Activated CD8-positive, alpha-beta memory T cell treated with anti-CD3 and anti-CD28 coated beads, Interleukin-2, amount 10 ng/mL, durations not matched to agents 7 days and 5 days (primary cell): ENCODE measurements at regions not wholly inside any gene's neighbourhood (a gene's known extent, or its start where the extent isn't known, plus 50 kb on each side); places are given as distances from the start of the nearest gene placed in this dataset.
"Not testable (repeated sequence)": the region's sequence is repeated elsewhere in the genome, so short reads cannot be mapped to it uniquely, and the experiment has no call there.

ENCODE experiments used
- ATAC-seq: fragments of 150-1000 bp; cut with Tn5 transposase; one replicate; pipeline ENCODE4 v1.10.0; 2021; ENCODE audit warnings: moderate library complexity
- CTCF ChIA-PET: fragments of 350-600 bp; sonication (Branson Sonifier 250); formaldehyde crosslinking; loops from one replicate; lab custom pipeline; 2021; ENCODE audit warnings: antibody characterized with exemption; lab: Charles Lee
- DNase-seq: peaks from one replicate; pipeline ENCODE4 v3.0.0-alpha.2; 2020
- H3K27ac Mint-ChIP-seq: one replicate; pipeline ENCODE4 v1.8.0; 2021; ENCODE audit warnings: mild to moderate bottlenecking, mixed read lengths
- H3K27me3 Mint-ChIP-seq: one replicate; pipeline ENCODE4 v1.8.0; 2021; ENCODE audit warnings: mixed read lengths
- H3K36me3 Mint-ChIP-seq: one replicate; pipeline ENCODE4 v1.8.0; 2021; ENCODE audit warnings: mild to moderate bottlenecking, mixed read lengths
- H3K4me1 Mint-ChIP-seq: one replicate; pipeline ENCODE4 v1.8.0; 2021; ENCODE audit warnings: mixed read lengths
- H3K4me3 Mint-ChIP-seq: one replicate; pipeline ENCODE4 v1.8.0; 2021; ENCODE audit warnings: mild to moderate bottlenecking, moderate library complexity, mixed read lengths
- H3K9me3 Mint-ChIP-seq: one replicate; pipeline ENCODE4 v1.8.0; 2022; ENCODE audit warnings: low read depth, mixed read lengths

DNA sequence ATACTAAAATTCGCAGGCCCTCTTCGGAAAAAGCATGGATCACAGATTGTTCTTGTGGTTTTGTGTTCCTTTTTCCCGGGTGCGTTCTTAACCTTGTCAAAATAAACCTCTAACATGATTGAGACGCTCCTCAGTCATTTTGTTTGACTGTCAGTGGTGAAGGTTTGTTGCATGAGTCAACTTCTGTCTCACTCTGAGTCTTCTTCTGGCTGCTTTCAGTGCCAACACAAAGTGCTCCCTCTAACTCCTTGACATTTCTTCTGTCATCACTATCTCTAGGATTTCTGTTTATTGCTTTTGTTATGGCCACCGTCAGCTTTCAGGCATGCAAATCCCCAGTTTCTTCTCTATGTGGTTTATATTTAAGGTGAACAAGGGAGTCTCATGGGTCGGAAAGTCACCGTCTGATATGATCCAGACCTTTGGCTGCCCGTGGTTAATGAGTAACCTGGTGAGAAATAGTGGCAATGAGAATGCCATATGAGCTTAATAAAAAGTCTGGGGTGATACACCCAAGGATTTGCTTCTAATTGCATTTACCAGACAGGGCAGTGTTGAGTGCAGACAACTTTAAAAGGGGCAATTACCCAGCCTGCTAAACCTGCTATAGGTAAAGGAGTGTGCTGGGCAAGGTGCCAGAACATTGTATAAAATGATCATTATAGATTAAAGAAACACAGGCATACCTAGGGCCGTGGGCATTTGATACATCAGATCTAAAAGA lies 248.9 kb upstream of the FAM240B start:
- H3K4me1 Mint-ChIP-seq, H3K36me3 Mint-ChIP-seq, CTCF ChIA-PET, H3K27me3 Mint-ChIP-seq, DNase-seq, H3K4me3 Mint-ChIP-seq, H3K27ac Mint-ChIP-seq, ATAC-seq, H3K9me3 Mint-ChIP-seq: not testable (repeated sequence)

DNA sequence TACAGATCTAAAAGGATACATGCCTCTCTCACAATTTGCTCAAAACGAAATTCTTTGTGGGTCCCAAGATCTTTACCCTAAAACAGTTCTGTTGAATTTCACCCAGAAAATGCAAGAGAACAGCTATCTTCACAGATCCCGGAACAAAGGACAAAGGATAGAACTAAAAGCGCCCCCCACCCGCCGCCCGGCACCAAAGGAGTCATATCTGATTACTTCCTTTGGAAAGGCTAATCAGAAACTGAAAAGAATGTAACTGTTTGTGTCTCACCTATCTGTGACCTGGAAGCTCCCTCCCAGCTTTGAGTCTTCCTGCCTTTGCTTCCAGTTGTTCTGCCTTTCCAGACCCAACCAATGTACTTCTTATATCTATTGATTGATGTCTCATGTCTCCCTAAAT lies 247.9 kb upstream of the FAM240B start:
- DNase-seq, CTCF ChIA-PET, H3K27ac Mint-ChIP-seq, ATAC-seq, H3K36me3 Mint-ChIP-seq, H3K9me3 Mint-ChIP-seq, H3K27me3 Mint-ChIP-seq, H3K4me1 Mint-ChIP-seq, H3K4me3 Mint-ChIP-seq: not testable (repeated sequence)

DNA sequence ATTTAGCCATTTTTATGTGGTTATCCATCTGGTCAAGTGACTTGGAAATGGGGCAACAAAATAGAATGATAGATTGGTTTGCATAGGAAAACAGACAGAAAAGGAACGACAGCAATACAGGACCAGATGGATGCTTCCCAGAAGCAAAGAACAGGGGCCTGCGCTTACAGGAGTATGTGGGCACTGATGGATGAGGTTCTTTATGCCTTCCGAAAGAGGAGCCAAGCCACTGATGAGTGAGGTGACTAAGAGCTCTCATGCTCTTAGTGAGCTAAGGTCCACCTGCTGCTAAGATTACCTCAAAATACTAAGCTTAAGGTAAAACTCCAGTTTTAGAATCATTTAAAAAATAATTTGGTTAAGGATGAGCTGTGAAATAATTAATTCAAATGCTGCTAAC lies 247.4 kb upstream of the FAM240B start:
- H3K4me3 Mint-ChIP-seq, ATAC-seq, H3K27ac Mint-ChIP-seq, H3K9me3 Mint-ChIP-seq, H3K4me1 Mint-ChIP-seq, H3K27me3 Mint-ChIP-seq, DNase-seq, CTCF ChIA-PET, H3K36me3 Mint-ChIP-seq: not testable (repeated sequence)

- ATAC-seq, DNase-seq, H3K4me1 Mint-ChIP-seq, H3K4me3 Mint-ChIP-seq, H3K27me3 Mint-ChIP-seq, CTCF ChIA-PET, H3K9me3 Mint-ChIP-seq, H3K36me3 Mint-ChIP-seq, H3K27ac Mint-ChIP-seq: not testable (repeated sequence)
Measured at GRCh38 chr9:38959812-38960211, 239.9 kb upstream of the FAM240B start.

DNA sequence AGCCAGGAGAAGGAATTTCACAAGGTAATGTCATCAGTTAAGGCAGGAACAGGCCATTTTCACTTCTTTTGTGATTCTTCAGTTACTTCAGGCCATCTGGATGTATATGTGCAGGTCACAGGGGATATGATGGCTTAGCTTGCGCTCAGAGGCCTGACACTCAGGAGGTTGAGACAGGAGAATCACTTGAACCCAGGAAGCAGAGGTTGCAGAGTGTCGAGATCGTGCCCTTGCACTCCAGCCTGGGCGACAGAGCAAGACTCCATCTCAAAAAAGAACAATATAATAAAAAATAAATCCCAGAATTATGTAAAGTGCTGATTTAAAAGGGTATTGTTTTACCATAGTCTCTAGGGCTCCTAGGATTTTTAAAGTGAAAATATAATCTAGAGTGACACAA lies 235.9 kb upstream of the FAM240B start:
- CTCF ChIA-PET, H3K27me3 Mint-ChIP-seq, H3K36me3 Mint-ChIP-seq, DNase-seq, ATAC-seq, H3K4me1 Mint-ChIP-seq, H3K27ac Mint-ChIP-seq, H3K4me3 Mint-ChIP-seq, H3K9me3 Mint-ChIP-seq: not testable (repeated sequence)

- CTCF ChIA-PET, H3K27ac Mint-ChIP-seq, H3K9me3 Mint-ChIP-seq, DNase-seq, H3K27me3 Mint-ChIP-seq, H3K4me3 Mint-ChIP-seq, H3K4me1 Mint-ChIP-seq, ATAC-seq, H3K36me3 Mint-ChIP-seq: not testable (repeated sequence)
Measured at GRCh38 chr9:38952715-38953341, 232.9 kb upstream of the FAM240B start.

DNA sequence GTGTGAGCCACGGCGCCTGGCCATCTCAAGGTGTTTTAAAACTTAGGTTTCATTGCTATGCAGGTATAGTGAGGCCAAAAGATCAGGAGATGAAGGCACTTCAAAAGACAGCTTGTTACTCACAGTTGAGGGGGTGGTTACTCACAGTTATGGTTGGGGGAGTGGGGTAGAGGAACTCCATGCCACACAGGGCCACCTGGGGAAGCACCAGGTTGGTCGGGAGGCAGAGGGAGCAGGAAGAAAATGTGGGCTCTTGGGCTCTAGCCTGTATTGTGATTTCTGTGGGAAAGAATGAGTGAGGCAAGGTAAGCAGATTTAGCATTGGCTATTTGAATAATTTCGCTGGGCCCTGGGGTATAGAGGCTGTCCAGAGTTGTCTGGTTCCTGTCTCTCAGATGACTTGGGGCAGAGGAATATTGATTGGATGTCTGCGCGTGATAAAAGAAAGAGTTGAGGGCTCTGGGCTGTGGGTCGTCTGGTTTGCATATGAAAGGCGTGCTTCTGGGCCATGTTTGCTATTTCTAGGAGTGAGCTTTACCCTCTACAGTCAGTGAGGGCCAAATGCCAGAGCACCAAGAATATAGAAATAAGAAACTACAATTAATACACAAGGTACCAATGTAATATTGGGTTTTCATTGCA lies 226.1 kb upstream of the FAM240B start:
- H3K9me3 Mint-ChIP-seq, CTCF ChIA-PET, ATAC-seq, H3K4me3 Mint-ChIP-seq, H3K27ac Mint-ChIP-seq, H3K27me3 Mint-ChIP-seq, H3K36me3 Mint-ChIP-seq, DNase-seq, H3K4me1 Mint-ChIP-seq: not testable (repeated sequence)

DNA sequence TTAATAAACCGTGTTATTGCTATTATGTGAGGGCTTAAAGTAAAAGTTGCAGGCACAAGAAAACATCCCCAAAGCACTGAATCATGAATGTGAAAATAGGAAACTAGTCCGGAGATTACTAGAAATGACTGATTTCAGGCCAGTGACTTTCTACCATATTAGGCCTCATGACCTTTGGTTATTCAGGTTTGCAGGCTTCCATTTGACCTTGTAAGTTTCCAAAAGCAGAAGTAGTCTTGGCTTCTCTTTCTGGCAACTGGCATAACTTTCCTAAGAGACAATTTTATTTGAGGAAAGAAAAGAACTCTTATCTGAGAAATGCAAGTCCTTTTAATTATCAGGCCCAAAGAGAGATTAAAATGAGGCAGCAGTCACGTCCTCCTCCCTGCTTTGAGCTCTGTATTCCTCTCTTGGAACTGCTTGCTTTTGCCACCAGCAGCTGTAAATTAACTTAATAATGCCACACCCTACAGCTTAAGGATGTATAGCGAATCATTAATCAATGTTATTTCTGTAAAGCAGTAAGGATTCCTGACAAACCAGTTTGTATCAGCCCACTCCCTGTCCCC lies 225.0 kb upstream of the FAM240B start:
- DNase-seq, H3K36me3 Mint-ChIP-seq, ATAC-seq, H3K27ac Mint-ChIP-seq, H3K27me3 Mint-ChIP-seq, CTCF ChIA-PET, H3K4me1 Mint-ChIP-seq, H3K9me3 Mint-ChIP-seq, H3K4me3 Mint-ChIP-seq: not testable (repeated sequence)

- H3K9me3 Mint-ChIP-seq, H3K27me3 Mint-ChIP-seq, H3K27ac Mint-ChIP-seq, DNase-seq, H3K4me3 Mint-ChIP-seq, H3K4me1 Mint-ChIP-seq, ATAC-seq, H3K36me3 Mint-ChIP-seq, CTCF ChIA-PET: not testable (repeated sequence)
Measured at GRCh38 chr9:38940501-38940900, 220.6 kb upstream of the FAM240B start.

GRCh38 chr9:38938637-38939036 lies 218.7 kb upstream of the FAM240B start:
- ATAC-seq, H3K4me3 Mint-ChIP-seq, H3K27me3 Mint-ChIP-seq, H3K27ac Mint-ChIP-seq, CTCF ChIA-PET, H3K9me3 Mint-ChIP-seq, DNase-seq, H3K36me3 Mint-ChIP-seq, H3K4me1 Mint-ChIP-seq: not testable (repeated sequence)

DNA sequence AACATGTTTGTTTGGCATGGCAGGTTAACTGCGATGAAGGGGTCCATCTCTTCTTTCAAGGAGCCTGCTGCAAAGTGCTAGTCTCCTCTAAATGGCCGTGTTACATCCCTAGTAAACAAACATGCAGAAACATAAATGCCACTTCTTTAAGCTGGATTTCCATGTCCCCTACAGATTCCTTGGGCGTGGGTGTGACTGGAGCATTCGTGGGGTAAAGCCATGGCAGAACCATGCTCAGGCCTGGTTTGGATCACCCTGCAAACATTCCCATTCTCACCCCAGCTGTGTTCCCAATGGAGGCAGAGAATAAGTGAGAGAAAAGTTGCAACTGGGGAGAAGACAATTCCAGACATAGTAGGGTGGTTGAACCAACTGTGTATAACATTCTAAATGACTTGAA lies 208.0 kb upstream of the FAM240B start:
- H3K4me3 Mint-ChIP-seq, H3K36me3 Mint-ChIP-seq, CTCF ChIA-PET, ATAC-seq, H3K9me3 Mint-ChIP-seq, H3K4me1 Mint-ChIP-seq, H3K27ac Mint-ChIP-seq, H3K27me3 Mint-ChIP-seq, DNase-seq: not testable (repeated sequence)

DNA sequence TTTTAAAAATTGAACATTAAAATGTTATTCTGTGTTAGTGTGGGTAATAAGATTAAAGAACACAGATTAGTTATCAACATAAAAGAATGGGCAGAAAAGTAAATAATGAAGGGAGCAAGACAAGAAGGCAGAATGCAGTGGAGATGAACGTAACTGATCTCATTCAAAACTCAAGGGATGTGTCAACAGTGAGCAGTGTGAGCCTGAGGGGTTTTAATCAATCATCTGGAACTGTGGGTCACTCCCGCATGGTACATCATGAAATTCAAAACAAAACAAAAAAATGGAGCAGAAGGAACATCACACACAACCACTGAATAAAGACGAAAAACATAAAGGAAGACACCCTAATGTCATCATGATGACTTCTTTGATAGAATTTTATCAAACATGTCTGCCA lies 206.6 kb upstream of the FAM240B start:
- H3K27ac Mint-ChIP-seq, H3K4me3 Mint-ChIP-seq, H3K9me3 Mint-ChIP-seq, H3K36me3 Mint-ChIP-seq, CTCF ChIA-PET, ATAC-seq, DNase-seq, H3K27me3 Mint-ChIP-seq, H3K4me1 Mint-ChIP-seq: not testable (repeated sequence)

- H3K27me3 Mint-ChIP-seq, H3K27ac Mint-ChIP-seq, H3K36me3 Mint-ChIP-seq, H3K4me3 Mint-ChIP-seq, H3K4me1 Mint-ChIP-seq, ATAC-seq, CTCF ChIA-PET, H3K9me3 Mint-ChIP-seq, DNase-seq: not testable (repeated sequence)
Measured at GRCh38 chr9:38921253-38921652, 201.3 kb upstream of the FAM240B start.

DNA sequence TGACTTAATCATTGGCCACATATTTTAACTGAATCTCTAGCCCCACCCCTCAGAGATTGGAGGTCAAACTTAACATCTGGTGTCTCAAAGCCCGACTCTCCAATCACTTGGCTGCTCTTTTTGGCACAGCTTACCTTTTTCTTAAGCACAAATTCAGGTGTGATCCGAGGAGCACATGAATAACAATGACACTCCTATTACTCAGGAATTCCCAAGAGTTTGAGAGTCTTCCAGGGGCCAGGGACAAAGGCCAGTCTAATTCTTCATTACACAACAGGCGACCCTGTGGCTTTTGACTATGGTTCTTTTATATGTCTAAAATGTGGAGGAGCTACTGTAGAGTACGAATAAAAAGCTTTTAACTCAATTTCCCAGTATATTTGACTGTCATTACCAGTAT lies 190.7 kb upstream of the FAM240B start:
- H3K9me3 Mint-ChIP-seq, DNase-seq, H3K36me3 Mint-ChIP-seq, H3K4me3 Mint-ChIP-seq, ATAC-seq, H3K27me3 Mint-ChIP-seq, CTCF ChIA-PET, H3K27ac Mint-ChIP-seq, H3K4me1 Mint-ChIP-seq: not testable (repeated sequence)
